ENCODE measurements at regions not wholly inside any gene's neighbourhood (a gene's known extent, or its start where the extent isn't known, plus 50 kb on each side); places are given as distances from the start of the nearest gene placed in this dataset.

DNA sequence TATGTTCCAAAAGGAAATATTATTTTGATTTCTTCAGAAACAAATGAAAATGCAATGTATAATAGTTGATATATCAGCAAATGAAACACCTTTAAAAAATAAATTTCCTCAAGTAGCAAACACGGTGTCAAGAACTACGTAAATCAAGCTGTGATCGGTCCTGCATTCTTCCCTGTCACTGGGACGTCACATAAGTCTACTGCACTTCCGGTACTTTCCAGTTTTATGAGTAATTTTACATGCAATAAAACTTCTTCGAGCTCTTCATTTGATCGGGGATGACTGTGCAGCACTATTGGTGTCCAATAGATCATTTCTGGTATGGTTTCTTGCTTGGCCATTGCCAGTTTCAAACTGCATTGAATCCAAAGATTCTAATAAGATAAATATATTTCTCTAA is 114.0 kb upstream of the VEGFC start:
- DNase-seq: no peak

DNA sequence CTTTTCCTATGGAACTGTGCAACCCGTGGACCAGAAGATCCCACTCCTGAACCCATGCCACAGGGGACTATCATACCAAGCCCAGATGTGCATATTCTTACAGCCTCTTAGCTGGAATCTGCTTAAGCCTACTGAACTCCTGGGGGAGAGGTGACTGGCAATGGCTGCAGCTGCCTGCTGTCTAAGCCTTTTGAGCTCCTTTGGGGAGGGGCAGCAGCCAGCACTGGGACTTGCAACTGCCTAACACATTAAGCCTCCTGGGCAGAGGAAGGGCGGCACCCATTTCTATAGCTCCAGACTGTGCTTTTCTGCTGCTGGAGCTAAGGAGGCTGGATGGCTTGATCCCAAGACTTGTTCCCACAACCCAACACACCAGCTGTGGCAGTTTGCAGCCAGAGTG is 117.9 kb upstream of the VEGFC start:
- DNase-seq: no peak

DNA sequence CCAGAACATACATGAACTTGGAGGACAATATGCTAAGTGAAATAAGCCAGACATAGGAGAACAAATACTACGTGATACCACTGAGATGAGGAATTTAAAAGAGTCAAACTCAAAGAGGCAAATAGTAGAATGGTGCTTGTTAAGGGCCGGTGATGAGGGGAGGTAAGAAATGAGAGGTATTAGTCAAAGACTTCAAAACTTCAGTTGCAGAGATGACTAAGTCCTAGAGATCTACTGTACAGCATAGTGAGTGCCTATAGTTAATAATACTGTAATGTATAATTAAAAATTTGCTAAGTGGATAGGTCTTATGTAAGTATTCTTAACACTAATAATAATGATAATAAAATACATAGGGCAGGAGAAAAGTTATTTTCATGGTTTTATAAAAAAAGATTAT is 126.9 kb upstream of the VEGFC start:
- DNase-seq: no peak

DNA sequence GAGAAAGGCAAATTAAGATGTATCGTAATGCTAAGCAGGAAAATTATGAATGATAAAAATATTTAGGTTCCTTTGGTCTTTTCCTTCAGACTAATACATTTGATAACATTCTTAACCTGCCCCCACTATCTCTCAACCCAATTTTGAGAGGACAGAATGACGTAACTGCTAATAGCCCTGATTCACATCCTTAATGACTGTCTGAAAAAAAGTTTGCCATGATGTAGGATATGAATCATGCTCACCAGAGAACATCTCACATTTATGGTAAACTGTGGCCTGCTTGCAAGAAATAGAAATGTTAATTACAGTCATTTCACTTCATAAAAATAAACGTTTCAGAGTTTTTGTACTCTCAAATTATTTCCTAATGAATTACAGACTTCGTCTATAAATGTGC is 128.0 kb upstream of the VEGFC start:
- DNase-seq: no peak

DNA sequence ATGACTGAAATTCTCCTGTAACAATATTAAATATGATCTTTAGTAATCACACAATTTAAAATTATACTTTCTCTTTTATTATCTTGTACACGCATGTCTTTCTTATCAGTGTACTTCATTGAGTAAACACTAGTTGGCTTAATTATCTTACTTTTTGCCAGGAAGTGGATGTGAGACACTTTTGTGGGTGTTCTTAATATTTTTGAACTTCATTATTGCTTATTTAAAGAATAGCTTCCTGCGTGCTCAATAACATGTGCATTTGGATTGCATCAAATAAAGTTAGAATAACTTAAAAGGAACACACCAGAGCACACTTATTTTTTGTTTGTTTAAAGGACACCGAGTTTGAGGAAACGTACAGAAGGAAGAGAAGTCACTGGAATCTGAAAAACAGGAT is 128.5 kb upstream of the VEGFC start:
- no peak for DNase-seq

DNA sequence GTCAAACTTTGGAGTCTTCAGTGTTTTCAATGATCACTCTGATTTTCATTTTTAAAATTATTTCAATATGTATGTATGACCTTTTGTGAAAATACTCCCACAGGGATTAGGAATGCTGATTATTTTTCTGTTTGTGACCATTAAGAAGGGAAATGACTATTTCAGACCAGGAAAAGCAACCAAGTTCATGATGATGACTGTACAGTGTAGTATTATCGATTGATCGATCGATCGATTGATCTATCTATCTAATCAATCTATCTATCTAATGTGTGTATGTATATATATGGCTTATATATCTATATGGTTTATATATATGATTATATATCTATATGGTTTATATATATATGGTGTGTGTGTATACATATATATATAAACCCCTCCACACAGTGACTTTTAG is 131.5 kb upstream of the VEGFC start:
- no peak for DNase-seq

DNA sequence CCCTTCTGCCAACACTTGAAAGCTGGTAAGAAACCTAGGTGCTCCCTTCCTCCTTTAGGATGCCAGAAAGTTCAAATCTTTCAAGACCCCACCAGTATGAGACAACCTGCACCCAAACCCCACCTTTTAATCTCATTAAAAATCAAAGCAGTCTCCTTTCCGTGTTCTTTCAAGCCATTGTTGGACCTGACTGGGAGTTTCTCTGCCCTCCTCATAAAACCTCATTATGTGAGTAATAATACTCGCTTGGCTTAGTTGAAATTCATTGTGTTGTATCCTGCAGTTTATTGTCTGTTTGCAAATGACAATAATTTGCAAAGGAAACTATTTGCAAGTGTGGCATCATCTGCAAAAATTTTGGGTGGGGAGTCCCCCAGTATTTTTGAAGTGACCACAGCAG is 133.2 kb upstream of the VEGFC start:
- DNase-seq: no peak

DNA sequence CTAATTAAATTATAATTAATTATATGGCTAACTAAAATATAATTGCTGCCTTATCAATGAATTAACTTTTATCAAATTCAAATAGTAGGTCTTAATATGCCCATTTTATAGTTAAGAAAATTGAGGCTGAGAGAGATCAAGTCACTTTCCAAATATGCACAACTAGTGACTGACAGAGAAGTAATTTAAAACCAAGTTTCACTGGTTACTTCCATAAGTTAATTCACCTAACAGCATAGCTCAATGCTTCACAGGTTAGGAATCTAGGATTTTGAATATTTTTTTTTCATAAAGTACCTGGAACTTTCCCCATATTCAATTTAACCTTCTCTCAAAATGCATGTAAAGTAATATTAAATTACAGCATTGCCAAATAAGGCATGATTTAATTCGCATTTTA is 134.4 kb upstream of the VEGFC start:
- DNase-seq: no peak

DNA sequence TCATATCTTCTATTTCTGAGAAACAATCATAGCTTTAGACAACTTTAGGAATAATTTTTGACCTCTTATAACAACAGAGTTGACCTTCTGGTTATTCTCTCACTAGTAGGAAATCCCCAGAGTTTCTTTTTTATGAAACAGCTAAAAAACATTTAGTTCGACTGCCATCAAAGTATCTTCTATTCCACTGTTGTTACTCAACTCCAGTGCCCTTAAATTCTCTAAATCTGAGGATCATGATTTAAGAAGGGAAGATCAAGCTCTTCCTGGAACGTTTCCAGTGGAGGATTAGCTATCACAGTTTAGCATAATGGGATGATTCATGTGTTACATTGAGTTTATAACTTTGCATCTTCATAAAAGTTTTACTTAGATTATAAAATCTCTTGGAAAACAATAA is 134.9 kb upstream of the VEGFC start:
- DNase-seq: no peak

DNA sequence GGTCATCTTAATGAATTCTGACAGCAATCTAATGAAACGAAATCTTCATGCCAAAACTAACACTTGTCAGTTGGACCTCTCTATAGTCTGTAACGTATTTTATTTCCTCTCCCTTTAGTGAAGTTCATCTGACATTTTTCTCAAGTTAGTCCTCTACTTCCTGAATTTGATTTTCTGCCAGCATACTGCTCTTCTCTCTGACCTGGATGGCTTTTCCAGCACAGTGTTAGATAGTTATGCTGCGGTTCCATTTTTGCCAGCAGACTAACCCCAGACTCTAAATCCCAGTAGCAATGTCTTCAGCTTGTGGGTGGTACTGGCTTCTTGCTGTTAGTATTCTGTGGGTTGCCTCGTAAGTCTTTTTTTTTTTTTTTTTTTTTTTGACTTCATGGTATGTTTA is 146.7 kb upstream of the VEGFC start:
- no peak for DNase-seq

DNA sequence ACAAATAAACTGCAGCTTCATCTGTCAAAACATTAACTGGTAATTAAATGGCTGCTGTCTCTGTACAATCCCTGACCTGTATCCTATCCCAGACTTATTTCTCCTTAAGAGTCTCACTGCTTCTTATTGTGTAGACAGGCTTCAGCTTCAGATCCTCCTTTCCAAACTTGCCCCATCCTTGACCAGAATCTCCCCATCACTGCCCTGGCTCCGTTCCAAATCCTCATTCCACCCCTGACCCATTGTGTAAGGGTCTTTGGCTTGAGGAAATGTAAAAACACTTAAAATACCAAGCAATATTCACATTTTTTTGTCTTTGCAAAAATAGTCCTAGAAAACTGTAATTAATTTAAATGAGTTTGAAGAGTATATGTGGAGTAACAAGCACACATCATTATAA is 152.6 kb upstream of the VEGFC start:
- DNase-seq: no peak

DNA sequence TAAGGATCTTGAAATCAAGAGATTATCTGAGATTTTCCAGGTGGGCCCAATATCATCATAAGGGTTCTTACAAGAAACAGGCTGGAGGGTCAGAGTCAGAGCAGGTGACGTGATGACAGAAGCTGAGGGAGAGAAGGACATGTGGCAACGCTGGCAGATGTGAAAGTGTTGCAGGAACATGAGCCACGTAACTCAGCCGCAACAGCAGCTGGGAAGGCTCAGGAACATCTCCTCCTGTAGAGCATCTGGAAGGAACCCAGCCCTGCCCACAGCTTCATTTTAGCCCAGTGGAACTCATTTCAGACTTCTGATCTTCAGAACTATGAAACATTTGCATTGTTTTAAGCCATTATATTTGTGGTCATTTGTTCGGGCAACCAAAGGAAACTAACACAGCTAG is 156.3 kb upstream of the VEGFC start:
- no peak for DNase-seq

DNA sequence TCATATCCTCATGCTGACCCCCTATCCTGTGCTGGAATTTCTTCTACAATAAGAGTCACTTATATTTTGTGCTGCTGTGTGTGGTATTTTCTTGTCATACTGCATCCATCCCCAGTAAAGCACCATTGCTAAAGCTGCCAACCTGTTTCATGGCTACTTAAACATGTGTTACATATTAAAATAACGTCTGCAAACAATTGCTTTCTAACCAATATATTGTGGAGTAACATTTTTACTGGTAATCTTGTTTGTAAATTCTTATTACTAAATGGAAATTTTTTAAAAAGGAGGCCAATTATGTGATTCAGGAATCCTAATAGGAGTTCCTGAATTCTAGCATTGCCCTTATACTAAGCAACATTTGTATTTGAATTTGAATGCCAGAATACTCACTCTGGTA is 160.3 kb upstream of the VEGFC start:
- DNase-seq: no peak

DNA sequence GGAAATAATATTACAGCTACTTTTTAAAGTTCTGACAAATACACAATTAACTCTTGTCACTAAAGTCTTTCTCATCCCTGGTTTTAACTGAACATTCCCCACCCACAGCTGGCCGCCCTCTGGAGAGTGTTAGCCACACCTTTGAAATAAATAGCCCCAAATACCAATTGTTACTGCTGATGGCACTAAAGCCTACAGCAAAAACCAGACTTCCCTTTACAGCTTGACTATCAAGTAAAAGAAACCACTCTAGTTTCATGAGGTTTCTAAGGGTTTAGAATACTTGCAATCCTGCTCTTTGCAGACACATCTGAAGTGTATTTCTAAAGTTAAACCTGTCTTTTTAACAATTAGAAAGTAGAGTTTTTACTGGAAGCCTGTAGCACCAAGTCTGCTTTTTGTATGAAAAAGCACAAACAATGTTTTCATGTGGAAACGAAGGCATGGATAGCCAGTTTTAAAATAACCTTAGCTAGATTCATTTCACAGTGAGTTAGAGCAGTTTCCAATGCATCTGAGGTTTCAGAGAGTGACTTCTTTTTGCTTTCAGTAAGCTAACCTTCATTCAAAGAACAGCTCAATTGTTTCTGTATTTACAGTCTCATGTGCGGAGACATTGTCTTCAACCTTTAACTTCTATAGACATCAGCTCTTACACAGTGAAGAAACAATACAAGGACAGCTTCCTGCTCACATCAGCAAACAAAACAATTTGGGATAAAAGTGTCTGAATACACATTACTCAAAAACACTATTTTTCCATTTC is 164.8 kb upstream of the VEGFC start:
- no peak for DNase-seq

DNA sequence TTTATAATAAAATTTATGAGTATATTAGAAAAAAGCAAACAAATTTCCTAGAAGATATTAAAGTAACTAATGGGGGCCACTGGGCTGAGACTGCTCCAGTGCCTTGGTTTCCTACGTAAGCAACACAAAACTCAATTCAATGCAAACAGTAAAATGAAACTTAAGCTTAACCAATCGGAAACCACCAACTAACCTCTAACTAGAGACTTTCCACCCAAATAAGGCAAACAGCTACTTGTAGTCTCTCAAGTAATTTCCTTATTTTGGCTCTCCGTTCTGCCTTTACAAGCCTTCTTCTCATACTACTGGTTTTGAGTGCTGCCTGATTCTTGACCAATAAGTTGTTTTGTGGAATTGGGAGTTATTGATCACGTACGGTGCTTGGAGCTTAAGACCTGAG is 167.3 kb upstream of the VEGFC start:
- DNase-seq: no peak

DNA sequence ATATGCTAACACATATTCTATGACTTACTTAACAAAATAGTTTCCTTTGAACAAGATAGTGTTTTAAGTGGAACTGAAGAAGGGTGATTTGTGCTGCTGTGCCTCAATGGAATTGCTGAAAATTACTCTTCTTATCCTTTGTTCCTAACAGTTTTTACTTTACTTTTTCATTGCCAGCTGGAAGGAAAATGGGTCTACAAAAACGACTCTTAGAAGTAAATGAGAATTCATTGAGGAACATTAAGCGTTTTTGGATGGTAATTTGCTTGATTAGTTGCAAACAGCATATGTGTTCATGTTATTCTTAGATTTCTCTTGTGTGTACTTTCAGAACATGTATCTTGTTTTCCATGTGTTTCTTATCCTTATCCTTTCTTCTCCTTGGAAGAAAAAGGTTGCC is 170.4 kb upstream of the VEGFC start:
- DNase-seq: no peak

DNA sequence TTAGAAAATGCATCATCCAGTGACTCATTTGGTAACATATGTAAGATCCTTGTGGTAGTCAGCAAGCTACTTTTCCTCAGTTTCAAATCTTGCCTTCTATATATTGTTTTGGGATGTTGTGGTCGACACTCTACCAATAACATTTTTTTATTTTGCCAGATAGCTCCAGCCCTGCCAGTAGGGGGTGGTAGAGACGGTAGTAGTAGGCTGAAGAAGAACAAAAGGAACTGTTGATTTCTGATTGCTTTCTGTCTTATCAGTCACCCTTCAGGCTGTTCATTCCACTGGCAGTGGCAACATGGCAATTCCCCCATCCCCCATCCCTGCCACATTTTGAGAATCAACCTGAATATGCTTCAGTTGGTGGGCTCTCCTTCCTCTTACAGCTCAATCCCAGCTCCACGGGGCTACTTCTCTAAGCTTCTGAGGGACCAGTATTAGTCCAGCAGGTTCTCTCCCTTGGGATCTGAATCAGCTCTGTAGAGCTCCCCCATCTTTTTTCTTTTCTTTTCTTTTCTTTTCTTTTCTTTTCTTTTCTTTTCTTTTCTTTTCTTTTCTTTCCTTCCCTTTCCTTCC is 171.5 kb upstream of the VEGFC start:
- no peak for DNase-seq

DNA sequence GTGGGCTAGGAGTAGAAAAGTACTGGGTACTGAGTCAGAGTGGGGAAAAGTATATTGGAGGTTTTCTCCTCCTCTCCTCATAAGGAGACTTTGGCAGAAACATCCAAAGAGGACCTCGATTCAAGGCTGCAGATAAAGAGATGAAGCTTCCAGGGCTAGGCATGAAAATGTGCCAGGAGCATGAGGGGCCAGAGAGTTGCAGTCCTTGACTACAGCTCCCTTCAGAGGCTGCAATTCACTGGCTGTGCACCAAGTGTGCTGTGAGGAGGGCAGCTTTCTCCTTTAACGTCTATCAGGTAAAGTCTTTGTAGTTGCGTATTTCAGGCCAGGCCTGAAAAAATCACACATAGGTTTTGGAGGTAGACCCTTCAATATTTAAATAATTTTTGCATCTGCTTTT is 174.9 kb upstream of the VEGFC start:
- DNase-seq: no peak

DNA sequence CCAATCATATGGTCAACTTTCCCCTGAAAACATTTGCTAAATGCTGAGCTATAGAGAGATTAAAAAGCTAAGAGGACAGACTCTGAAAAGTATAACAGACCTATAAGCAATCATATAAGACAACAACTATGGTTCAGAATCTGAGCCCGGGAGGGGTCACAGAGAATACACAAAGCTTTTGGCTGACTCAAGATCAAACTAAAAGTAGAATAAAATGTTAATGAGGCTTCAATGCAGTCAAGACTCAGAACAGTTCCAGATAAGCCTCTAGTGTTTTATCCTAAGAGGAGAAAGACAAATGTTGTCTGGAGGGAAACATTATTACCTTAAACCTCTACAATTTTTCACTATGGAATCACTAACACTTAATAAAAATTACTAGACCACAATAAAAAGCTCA is 175.4 kb upstream of the VEGFC start:
- no peak for DNase-seq

DNA sequence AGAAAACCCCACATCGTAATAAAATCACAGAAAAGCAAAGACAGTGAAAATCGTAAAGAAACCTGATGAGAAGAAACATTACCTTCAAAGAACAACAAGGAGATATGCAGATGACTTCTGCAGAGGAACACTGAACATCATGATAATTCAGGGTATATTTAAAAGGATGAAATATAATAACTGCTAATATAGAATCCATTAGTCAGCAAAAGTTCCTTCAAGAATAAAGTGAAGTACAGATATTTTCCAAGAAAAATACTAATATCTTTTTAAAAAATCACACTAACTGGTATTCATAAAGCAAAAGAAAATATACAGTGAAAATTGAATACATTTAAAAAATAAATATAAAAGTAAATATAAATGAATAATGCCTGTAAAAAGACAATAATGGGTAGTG is 176.3 kb upstream of the VEGFC start:
- DNase-seq: no peak

DNA sequence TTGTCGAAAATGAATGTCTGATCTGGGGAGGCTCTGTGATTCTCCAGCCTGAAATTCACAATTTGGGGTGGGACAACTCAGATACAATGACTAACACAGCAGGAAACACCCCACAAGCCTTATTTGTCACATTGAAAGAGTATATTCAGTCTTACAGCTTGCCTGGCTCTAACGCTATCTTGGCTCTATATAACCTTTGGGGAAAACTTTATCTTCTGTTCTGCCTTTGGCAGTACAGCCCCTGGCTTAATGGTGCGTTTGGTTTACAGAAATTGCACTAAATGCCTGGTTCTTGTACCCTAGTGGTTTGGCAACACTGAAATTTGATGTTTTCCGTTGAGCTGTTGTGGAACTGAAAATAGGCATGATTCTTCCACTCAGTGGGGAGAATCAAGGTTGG is 178.1 kb upstream of the VEGFC start:
- DNase-seq: no peak

DNA sequence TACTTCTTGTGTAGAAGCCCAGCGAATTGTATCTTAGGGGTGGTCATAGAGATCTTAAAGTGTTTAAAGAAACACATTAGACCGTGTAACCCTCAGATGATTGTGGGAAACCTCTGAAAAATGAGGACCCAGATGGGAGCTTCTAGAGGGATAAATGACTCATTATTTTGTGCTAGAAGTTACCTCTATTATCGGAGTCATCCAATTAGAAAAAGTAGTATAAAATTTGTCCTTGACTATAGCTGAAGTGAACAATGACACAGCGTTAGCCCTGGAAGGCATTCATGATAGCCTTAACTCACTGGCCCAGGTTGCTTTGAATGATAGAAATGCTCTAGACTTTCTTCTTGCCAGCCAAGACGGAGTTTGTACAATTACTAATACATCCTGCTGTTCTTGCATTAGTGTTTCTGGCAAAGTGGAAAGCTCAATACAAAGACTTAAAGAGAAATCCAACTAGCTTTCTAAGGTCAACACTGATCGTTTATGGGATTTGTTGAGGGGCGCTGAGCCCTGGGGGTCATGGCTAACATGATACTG is 178.9 kb upstream of the VEGFC start:
- DNase-seq: no peak

DNA sequence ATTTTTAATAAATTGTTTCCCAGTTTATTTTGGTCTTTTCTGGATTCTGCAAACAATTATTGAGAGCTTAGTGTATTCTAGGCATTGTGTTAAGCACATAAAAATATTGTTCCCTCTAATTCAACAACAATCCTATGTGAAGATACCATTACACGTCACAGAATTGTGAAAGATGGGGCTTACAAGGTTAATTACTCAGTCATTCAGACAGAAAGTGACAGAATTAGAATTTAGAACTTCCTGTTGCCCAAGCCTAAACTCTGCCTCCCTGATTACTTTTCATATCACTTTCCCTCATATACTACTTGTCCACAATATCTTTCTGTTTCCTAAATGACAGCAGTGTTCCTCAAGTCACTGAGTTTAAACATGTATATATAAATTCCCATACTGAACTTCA is 186.7 kb upstream of the VEGFC start:
- no peak for DNase-seq

DNA sequence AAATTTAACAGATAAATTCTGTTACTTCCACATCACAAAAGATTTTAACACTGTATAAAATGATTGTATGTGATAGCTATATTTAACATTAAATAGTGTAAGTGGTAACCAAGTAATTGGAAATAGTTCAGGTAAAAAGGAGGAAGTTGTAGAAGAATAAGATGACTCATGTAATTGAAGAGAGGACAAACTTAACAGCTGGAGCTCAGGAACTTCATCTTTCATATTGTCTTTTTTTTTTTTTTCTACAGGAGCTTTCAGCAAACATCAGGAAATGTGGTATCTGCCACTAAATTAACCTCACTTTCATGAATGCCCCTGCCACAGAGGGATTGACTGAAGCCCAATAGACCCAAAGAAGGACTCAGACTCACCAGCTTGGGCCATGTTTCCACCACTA is 188.4 kb upstream of the VEGFC start:
- DNase-seq: no peak

DNA sequence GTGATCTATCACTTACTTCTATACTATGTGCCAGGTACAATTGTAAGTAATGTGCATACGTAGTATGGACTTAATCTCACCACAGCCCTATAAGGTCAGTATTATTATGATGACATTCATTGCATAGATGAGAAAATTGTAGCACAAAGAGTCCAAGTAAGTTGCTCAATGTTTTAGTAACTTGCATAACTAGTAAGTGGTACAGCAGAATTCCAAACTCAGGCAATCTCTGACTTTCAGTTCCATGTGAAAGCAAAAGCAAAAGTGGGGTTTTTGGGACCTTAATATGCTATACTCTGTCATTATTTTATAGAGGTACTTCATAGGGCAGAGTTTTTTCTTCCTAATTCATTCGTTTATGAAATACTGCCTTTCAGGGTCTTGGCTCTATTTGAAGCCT is 188.8 kb upstream of the VEGFC start:
- no peak for DNase-seq

Measured in activated CD4-positive, CD25-positive, alpha-beta regulatory T cell treated with anti-CD3 and anti-CD28 coated beads, Interleukin-2, amount 50 U/mL, for 72 hours (primary cell).